NCI-H2227 (cell line): ENCODE measurements at regions not wholly inside any gene's neighbourhood (a gene's known extent, or its start where the extent isn't known, plus 50 kb on each side); places are given as distances from the start of the nearest gene placed in this dataset.

Source experiments
- DNase-seq: peaks from one replicate; lab custom pipeline; 2025; ENCODE audit not compliant: unreplicated experiment; lab: John Stamatoyannopoulos, UW

DNA sequence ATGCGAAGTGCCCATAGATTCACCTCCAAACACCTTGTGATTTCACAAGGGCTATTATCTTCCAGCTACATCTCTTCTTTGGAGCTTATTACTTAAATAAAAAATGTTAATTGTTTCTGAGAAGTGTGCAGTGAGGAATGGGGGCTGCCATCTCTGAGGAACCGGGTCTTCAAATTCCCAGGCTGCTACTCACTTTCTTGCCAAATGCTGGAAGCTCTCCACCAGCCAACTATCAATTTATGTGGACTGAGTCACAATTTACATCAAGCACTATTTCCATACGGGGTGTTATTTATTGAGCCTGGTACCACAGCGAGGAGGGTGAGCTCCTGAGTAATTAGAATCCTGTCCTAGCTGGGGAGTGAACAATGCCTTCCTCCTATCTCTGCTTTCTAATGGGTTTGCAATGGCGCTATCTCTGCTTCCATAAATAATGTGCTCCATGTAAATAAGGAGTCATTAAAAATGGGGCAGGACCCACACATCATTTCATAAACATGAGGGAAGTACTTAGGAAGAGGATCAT is 898.3 kb downstream of the VRK1 start:
- no peak for DNase-seq

GRCh38 chr14:97697772-97698171 is 900.6 kb downstream of the VRK1 start:
- no peak for DNase-seq

DNA sequence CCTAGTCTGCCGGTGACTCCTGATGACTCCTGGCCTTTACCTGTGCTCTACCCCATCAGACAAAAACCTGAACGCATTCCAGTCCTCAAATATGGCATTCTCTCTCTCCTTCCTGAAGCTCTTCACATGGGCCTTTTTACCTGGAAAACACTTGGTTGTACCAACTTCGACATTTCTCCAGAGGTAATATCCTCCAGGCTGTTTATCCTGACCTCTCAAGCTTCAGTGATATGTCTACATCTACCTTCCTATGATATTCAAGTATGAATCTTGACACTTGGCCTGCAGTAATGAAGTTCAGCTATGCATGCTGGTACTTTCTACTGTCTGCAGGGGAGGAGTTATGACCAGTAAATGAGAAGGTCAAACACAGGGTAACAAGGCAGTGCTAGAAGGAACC is 901.8 kb downstream of the VRK1 start:
- no peak for DNase-seq

DNA sequence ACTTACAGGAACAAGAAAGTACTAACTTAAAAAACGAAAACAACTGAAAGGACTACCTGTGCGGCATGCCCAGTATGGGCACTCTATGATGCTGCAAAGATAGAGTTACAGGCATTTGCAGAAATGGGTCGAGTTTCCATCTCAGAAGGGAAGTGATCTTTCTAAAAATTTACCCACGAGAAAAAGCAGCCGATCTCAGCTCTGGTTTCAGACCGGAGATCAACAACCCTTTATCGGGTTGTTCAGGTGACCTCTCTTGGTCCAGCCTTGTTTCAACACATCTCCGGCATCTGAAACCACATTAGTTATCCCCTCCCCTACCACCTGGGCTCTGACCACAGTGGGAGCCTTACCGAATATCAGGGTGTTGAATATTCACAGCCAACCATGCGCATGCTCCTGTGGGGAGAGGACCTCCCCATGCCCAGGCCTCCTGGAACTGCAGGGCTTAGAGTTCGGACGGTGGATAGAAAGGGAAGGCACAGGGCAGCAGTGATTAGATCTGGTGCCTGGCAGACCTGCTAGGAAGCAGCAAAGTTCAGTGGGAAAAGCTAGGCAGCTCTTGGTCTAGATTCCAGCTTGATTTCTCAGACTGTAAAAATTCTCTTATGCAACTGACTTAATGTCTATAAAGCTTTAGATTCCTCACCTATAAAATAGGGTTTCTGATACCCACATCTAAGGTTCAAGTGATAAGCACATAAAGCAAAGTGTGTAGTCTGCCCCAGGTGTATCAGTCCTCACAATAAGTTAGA is 906.0 kb downstream of the VRK1 start:
- DNase-seq, result no peak

- DNase-seq, result no peak
Measured at GRCh38 chr14:97704316-97704885, 907.2 kb downstream of the VRK1 start.

GRCh38 chr14:97705107-97705506 is 907.9 kb downstream of the VRK1 start:
- no peak for DNase-seq

GRCh38 chr14:97705976-97706375 is 908.8 kb downstream of the VRK1 start:
- DNase-seq, result no peak

GRCh38 chr14:97706819-97707218 is 909.6 kb downstream of the VRK1 start:
- DNase-seq, result no peak

GRCh38 chr14:97707603-97708002 is 910.4 kb downstream of the VRK1 start:
- no peak for DNase-seq

GRCh38 chr14:97709552-97709951 is 912.4 kb downstream of the VRK1 start:
- no peak for DNase-seq

DNA sequence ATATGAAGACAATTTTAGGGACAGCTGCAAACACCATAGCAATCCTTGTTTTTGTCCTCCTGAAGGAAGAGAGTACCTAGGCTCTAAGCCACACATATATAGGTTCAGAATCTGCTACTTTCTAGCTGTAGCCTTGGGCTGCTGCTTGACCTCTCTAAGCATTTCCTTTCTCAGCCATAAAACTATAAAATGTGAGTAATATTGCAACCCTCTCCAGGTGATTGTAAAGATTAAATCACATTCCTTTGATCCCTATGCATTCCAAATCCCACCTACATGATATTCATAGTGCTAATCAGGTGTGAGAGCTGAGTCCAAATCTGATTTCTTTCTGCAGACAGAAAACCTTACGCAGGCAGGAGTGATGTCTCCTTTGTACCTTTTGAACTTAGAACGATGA is 913.5 kb downstream of the VRK1 start:
- no peak for DNase-seq

GRCh38 chr14:97712471-97712870 is 915.3 kb downstream of the VRK1 start:
- no peak for DNase-seq

- DNase-seq, result no peak
Measured at GRCh38 chr14:97713023-97713422, 915.8 kb downstream of the VRK1 start.

DNA sequence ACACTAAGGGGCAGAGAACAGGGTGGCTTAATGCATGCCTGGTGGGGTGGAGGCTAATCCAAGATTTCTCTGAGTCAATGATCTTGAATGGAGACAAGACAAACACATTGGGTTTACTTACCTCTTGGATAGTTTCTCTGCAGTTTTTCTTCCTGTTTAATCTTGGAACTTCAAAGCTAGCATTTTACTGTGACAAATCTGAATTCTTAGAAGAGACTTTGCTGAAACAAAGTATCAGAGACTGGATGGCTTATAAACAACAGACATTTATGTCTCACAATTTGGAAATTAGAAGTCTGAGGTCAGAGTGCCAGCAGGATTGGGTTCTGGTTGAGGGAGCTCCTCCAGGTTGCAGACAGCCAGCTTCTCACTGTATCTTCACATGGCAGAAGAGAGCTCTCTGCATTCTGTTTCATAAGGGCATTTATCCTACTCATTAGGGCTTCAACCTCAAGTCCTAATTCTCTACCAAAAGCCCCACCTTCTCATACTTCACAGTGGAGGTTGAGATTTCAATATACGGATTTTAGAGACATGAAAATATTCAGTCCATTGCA is 921.8 kb downstream of the VRK1 start:
- no peak for DNase-seq

DNA sequence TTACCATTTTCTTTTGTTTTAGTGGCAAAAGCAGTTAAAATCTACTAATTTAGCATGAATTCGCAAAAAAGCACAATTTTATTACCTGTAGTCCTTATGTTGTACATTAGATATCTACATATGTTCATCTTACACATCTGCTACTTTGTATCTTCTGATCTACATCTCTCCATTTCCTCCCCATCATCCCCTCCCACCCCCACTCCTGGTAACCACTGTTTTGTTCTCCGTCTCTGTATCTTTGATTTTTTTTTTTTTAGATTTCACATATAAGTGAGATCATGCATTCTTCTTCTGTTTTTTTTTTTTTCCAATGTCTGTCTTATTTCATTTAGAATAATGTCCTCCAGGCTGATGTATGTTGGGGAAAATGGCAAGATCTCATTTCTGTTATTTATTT is 922.7 kb downstream of the VRK1 start:
- no peak for DNase-seq

DNA sequence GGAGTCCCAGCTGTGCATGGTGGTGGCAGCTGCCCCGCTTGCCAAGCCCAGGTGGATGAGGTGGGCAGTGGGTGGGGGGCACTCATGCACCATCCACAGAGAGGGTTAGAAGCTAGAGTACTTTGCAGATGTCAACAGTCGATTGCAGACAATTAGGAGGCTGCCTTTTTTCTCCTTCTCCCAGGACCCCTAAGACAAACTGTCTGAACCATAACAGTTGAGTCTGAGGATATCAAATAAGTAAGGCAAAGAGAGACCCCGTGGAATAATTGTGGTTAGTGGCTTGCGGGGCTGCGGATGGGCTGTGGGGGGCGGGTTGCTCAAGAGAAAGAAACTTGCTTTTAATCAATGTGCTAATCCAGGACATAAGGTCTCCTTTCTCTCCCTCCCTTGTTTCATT is 926.2 kb downstream of the VRK1 start:
- DNase-seq, result no peak

- DNase-seq, result no peak
Measured at GRCh38 chr14:97723819-97724218, 926.6 kb downstream of the VRK1 start.

DNA sequence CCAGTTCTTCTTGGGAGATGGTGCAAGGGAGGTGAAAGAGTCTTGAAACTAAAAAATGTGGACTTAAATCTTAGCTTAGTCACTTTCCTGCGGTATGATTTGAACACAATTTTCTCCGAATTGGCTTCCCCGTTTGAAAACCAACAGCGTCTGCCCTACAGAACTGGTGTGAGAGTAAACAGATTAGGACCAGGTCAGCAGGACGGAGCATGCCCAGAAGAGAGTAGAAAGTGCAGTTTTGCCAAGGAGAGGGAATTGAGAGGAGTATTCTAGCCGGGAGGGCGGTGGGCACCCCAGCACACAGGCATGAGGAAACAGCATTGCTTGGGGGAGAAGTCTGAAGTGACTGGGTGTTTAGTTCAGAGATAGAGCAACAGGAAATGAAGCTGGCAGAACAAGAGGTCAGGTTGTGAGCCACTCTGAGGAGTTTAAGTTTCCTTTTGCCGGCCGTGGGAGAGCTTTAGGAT is 927.1 kb downstream of the VRK1 start:
- no peak for DNase-seq

- no peak for DNase-seq
Measured at GRCh38 chr14:97726676-97727075, 929.5 kb downstream of the VRK1 start.

DNA sequence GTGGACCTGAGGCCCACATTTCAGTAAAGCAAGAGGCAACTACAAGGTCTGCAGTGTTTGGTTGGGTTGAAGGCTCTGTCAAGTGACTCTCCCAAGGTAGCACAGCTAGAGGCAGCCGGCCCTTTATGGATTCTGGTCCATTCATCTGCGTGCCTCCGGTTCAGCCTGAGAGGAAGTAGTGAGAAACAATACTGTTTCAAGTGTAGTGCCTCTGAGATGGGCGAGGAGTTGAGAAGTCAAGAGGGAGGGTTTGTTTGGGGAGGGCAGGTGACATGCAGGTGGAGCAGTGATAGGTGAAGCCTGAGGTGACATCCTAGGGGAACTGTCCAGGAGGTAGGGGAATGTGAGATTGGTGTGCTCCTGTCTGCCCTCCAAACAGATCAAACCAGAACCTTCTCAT is 933.5 kb downstream of the VRK1 start:
- DNase-seq, result no peak

DNA sequence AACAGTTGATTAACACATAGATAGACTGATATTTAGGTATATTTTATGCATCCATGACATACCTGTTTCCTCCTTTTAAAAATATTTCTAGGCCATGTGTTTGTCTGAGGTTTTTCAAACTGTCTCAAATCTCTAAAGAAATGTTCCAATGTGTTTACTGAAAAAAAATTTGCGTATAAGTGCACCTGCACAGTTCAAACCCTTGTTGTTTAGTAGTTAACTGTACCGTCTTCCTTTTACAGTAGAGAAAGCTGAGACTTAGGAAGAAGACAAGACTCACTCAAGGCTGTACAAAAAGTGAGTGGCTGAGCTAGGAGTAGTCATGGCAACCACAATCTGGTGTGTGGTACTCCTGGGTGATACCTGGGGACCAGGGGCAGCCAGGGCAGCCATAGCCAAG is 934.6 kb downstream of the VRK1 start:
- no peak for DNase-seq

- no peak for DNase-seq
Measured at GRCh38 chr14:97747316-97747715, 950.1 kb downstream of the VRK1 start.
